Liver (tissue), 8 donors: ENCODE measurements at regions not wholly inside any gene's neighbourhood (a gene's known extent, or its start where the extent isn't known, plus 50 kb on each side); places are given as distances from the start of the nearest gene placed in this dataset.

Experiments
- DNase-seq: peaks from one replicate; pipeline ENCODE4 v3.0.0-alpha.2; 2017; ENCODE audit warnings: low spot score
- H3K27ac ChIP-seq, 2 donors: one replicate each; pipeline ENCODE4 v1.7.0; 2013; ENCODE audit warnings: inconsistent platforms in 2 of 2, low read length in 2 of 2, control low read depth in 1 of 2, low read depth in 1 of 2, mild to moderate bottlenecking in 1 of 2
- H3K27me3 ChIP-seq, 4 donors: one replicate each; pipeline versions ENCODE4 v1.6.1 to v1.7.0; 2013; ENCODE audit warnings: low read length in 3 of 4, inconsistent platforms in 1 of 4, mild to moderate bottlenecking in 1 of 4, moderate library complexity in 1 of 4; ENCODE audit not compliant: control insufficient read depth in 4 of 4, insufficient read depth in 4 of 4
- H3K36me3 ChIP-seq, 4 donors: one replicate each; pipeline versions ENCODE4 v1.6.1 to v1.7.0; 2013; ENCODE audit warnings: low read length in 3 of 4, mild to moderate bottlenecking in 3 of 4, low read depth in 1 of 4, moderate library complexity in 1 of 4; ENCODE audit not compliant: control insufficient read depth in 4 of 4, insufficient read depth in 3 of 4
- H3K4me1 ChIP-seq, 4 donors: one replicate each; pipeline versions ENCODE4 v1.6.1 to v1.7.0; 2013; ENCODE audit warnings: low read length in 3 of 4, mild to moderate bottlenecking in 3 of 4, moderate library complexity in 1 of 4; ENCODE audit not compliant: control insufficient read depth in 4 of 4, insufficient read depth in 4 of 4
- H3K4me3 ChIP-seq, 3 donors: one replicate each; pipeline versions ENCODE4 v1.6.1 to v1.7.0; 2013; ENCODE audit warnings: low read length in 3 of 3, control low read depth in 1 of 3, low read depth in 1 of 3, mild to moderate bottlenecking in 1 of 3
- H3K9ac ChIP-seq, 2 donors: one replicate each; pipeline ENCODE4 v1.7.0; 2013; ENCODE audit warnings: low read length in 2 of 2, mild to moderate bottlenecking in 2 of 2, moderate library complexity in 2 of 2, control low read depth in 1 of 2, low read depth in 1 of 2
- H3K9me3 ChIP-seq, 4 donors: one replicate each; pipeline versions ENCODE4 v1.6.1 to v1.7.0; 2013; ENCODE audit warnings: low read length in 3 of 4; ENCODE audit not compliant: control insufficient read depth in 4 of 4
- ATF3 ChIP-seq: IDR thresholded peaks from 2 replicates; pipeline ENCODE4 v1.6.1; 2016; ENCODE audit warnings: antibody characterized with exemption
- CTCF ChIP-seq: fragments of 150-350 bp; IDR thresholded peaks from 2 replicates; pipeline ENCODE4 v1.5.1; 2017; ENCODE audit warnings: improper control_type of control experiment, low read depth, low read length; ENCODE audit not compliant: missing input control
- FOXA1 ChIP-seq: IDR thresholded peaks from 2 replicates; pipeline ENCODE4 v1.6.1; 2016; ENCODE audit warnings: antibody characterized with exemption
- FOXA2 ChIP-seq: IDR thresholded peaks from 2 replicates; pipeline ENCODE4 v1.6.1; 2016; ENCODE audit warnings: antibody characterized with exemption
- GABPA ChIP-seq, 2 donors: IDR thresholded peaks in 1 of 2; conservative IDR thresholded peaks in 1 of 2; 2 replicates each; pipeline ENCODE4 v1.6.1; 2016; ENCODE audit warnings: antibody characterized with exemption in 2 of 2, mild to moderate bottlenecking in 1 of 2, moderate library complexity in 1 of 2
- HNF4A ChIP-seq, 2 donors: conservative IDR thresholded peaks; 2 replicates each; pipeline ENCODE4 v1.6.1; 2016; ENCODE audit warnings: antibody characterized with exemption in 2 of 2, mild to moderate bottlenecking in 2 of 2
- HNF4G ChIP-seq: IDR thresholded peaks from 2 replicates; pipeline ENCODE4 v1.6.1; 2016; ENCODE audit warnings: antibody characterized with exemption
- JUND ChIP-seq, 2 donors: IDR thresholded peaks; 2 replicates each; pipeline ENCODE4 v1.6.1; 2016; ENCODE audit warnings: antibody characterized with exemption in 2 of 2
- NR2F2 ChIP-seq: IDR thresholded peaks from 2 replicates; pipeline ENCODE4 v1.6.1; 2016; ENCODE audit warnings: antibody characterized with exemption
- RAD21 ChIP-seq, 2 donors: IDR thresholded peaks; 2 replicates each; pipeline ENCODE4 v1.6.1; 2016; ENCODE audit warnings: antibody characterized with exemption in 2 of 2, mild to moderate bottlenecking in 2 of 2
- REST ChIP-seq: IDR thresholded peaks from 2 replicates; pipeline ENCODE4 v1.6.1; 2016; ENCODE audit warnings: antibody characterized with exemption, mild to moderate bottlenecking
- RXRA ChIP-seq, 2 donors: IDR thresholded peaks; 2 replicates each; pipeline ENCODE4 v1.6.1; 2017 to 2018; ENCODE audit warnings: antibody characterized with exemption in 2 of 2, mild to moderate bottlenecking in 1 of 2
- SP1 ChIP-seq: IDR thresholded peaks from 2 replicates; pipeline ENCODE4 v1.6.1; 2018; ENCODE audit warnings: antibody characterized with exemption, mild to moderate bottlenecking
- TAF1 ChIP-seq: conservative IDR thresholded peaks from 2 replicates; pipeline ENCODE4 v1.6.1; 2016; ENCODE audit warnings: antibody characterized with exemption, mild to moderate bottlenecking
- YY1 ChIP-seq: IDR thresholded peaks from 2 replicates; pipeline ENCODE4 v1.6.1; 2016; ENCODE audit warnings: antibody characterized with exemption, mild to moderate bottlenecking
- ZBTB33 ChIP-seq: IDR thresholded peaks from 2 replicates; pipeline ENCODE4 v1.6.1; 2016; ENCODE audit warnings: antibody characterized with exemption
- WGBS: extraction: QIAGEN DNeasy Blood & Tissue Kit; methylation state at CpG from one replicate; pipeline ENCODE4 v1.1.7; 2013; 5-methylcytosine and 5-hydroxymethylcytosine counted together
- donor health status: healthy.
- donor health status: healthy.
- donor health status: healthy.
- donor health status: healthy.
- donor health status: healthy.

- Histone ChIP-seq H3K9me3 (no peaks in the 10 kb centered on the region), H3K36me3 (no peaks in the 10 kb centered on the region), H3K4me3 (no peak overlapping the region), H3K9ac (no peak overlapping the region), H3K27ac (no peak overlapping the region), H3K27me3 (no peaks in the 10 kb centered on the region), H3K4me1 (peaks cover 0 to 11% (median 5%) of the 10 kb centered on the region in 4 donors)
- no peak for TF ChIP-seq TAF1
- no peak for TF ChIP-seq JUND (IDR thresholded peaks at IDR 0.05)
- TF ChIP-seq YY1: no peak
- no peak for TF ChIP-seq CTCF
- no peak for TF ChIP-seq GABPA (IDR thresholded peaks at IDR 0.05 in 1 of 2, conservative IDR thresholded peaks at IDR 0.05 in 1 of 2)
- TF ChIP-seq NR2F2: no peak
- no peak for TF ChIP-seq ATF3
- no peak for TF ChIP-seq SP1
- TF ChIP-seq RAD21 (IDR thresholded peaks at IDR 0.05): no peak
- WGBS: 93% methylated on average over 7 of the region's 7 CpGs
- DNase-seq: no peak
Measured at GRCh38 chr6:115839583-115840181, 221.0 kb downstream of the FRK start.

- TF ChIP-seq SP1: no peak
- TF ChIP-seq HNF4G: peak; percentile 75
- TF ChIP-seq RXRA (IDR thresholded peaks at IDR 0.05): peak in 1 of 2 donors; percentile 50
- TF ChIP-seq HNF4A (conservative IDR thresholded peaks at IDR 0.05): peak; percentile 72 to 87
- TF ChIP-seq RAD21 (IDR thresholded peaks at IDR 0.05): peak; percentile 76 to 85
- peak; percentile 75 for TF ChIP-seq CTCF
- TF ChIP-seq FOXA1: no peak
- H3K4me1 ChIP-seq: peaks cover 0 to 11% (median 5%) of the 10 kb centered on the region in 4 donors
- no peaks in the 10 kb centered on the region for H3K36me3 ChIP-seq
- DNase-seq: peak; percentile 37
- 46% methylated on average over 3 of the region's 3 CpGs for WGBS
- H3K27me3 ChIP-seq: no peaks in the 10 kb centered on the region
- H3K9me3 ChIP-seq: no peaks in the 10 kb centered on the region
- H3K9ac ChIP-seq: no peak overlapping the region
- H3K4me3 ChIP-seq: no peak overlapping the region
- no peak overlapping the region for H3K27ac ChIP-seq
Measured at GRCh38 chr6:115838763-115839401, 221.8 kb downstream of the FRK start.

GRCh38 chr6:115838216-115838615 is 222.5 kb downstream of the FRK start:
- no peaks in the 10 kb centered on the region for H3K27me3 ChIP-seq
- H3K9ac ChIP-seq: no peak overlapping the region
- no peak overlapping the region for H3K4me3 ChIP-seq
- no peaks in the 10 kb centered on the region for H3K9me3 ChIP-seq
- no peaks in the 10 kb centered on the region for H3K36me3 ChIP-seq
- no peak for DNase-seq
- 90% methylated on average over 4 of the region's 4 CpGs for WGBS
- H3K4me1 ChIP-seq: peaks cover 0 to 9% (median 5%) of the 10 kb centered on the region in 4 donors
- H3K27ac ChIP-seq: no peak overlapping the region
- no peak for TF ChIP-seq REST
- TF ChIP-seq JUND (IDR thresholded peaks at IDR 0.05): no peak
- no peak for TF ChIP-seq ZBTB33
- no peak for TF ChIP-seq HNF4G
- no peak for TF ChIP-seq GABPA (IDR thresholded peaks at IDR 0.05 in 1 of 2, conservative IDR thresholded peaks at IDR 0.05 in 1 of 2)
- TF ChIP-seq FOXA1: no peak
- no peak for TF ChIP-seq RXRA (IDR thresholded peaks at IDR 0.05)
- TF ChIP-seq FOXA2: no peak
- no peak for TF ChIP-seq HNF4A (conservative IDR thresholded peaks at IDR 0.05)
- no peak for TF ChIP-seq ATF3
